ENCODE measurements at regions not wholly inside any gene's neighbourhood (a gene's known extent, or its start where the extent isn't known, plus 50 kb on each side); places are given as distances from the start of the nearest gene placed in this dataset.
A peak's percentile ranks its signal among the peaks of the same experiment; 100 is the strongest.

GRCh38 chr2:38171208-38171855 is 95.4 kb upstream of the CYP1B1 start:
- no peak for DNase-seq (ENCODE audit: low spot score)

- DNase-seq (ENCODE audit: low spot score): no peak
These were observed 94.8 kb upstream of the CYP1B1 start for GRCh38 chr2:38170733-38171132.

- DNase-seq (ENCODE audit: low spot score): no peak
These were observed 94.1 kb upstream of the CYP1B1 start for GRCh38 chr2:38170067-38170466.

GRCh38 chr2:38168710-38169480 is 92.9 kb upstream of the CYP1B1 start:
- DNase-seq (ENCODE audit: low spot score): no peak

GRCh38 chr2:38167968-38168350 is 92.0 kb upstream of the CYP1B1 start:
- no peak for DNase-seq (ENCODE audit: low spot score)

- DNase-seq (ENCODE audit: low spot score): no peak
These were observed 89.7 kb upstream of the CYP1B1 start for GRCh38 chr2:38165698-38166097.

- no peak for DNase-seq (ENCODE audit: low spot score)
These were observed 88.9 kb upstream of the CYP1B1 start for GRCh38 chr2:38164881-38165280.

GRCh38 chr2:38163579-38163978 is 87.6 kb upstream of the CYP1B1 start:
- DNase-seq (ENCODE audit: low spot score): no peak

- DNase-seq (ENCODE audit: low spot score): no peak
These were observed 87.1 kb upstream of the CYP1B1 start for GRCh38 chr2:38163006-38163405.

GRCh38 chr2:38160516-38160915 is 84.6 kb upstream of the CYP1B1 start:
- DNase-seq (ENCODE audit: low spot score): no peak

GRCh38 chr2:38159597-38159996 is 83.6 kb upstream of the CYP1B1 start:
- DNase-seq (ENCODE audit: low spot score): no peak

GRCh38 chr2:38159191-38159590 is 83.2 kb upstream of the CYP1B1 start:
- no peak for DNase-seq (ENCODE audit: low spot score)

GRCh38 chr2:38158378-38159118 is 82.6 kb upstream of the CYP1B1 start:
- DNase-seq (ENCODE audit: low spot score): no peak

- DNase-seq (ENCODE audit: low spot score): no peak
These were observed 80.5 kb upstream of the CYP1B1 start for GRCh38 chr2:38156436-38156835.

GRCh38 chr2:38155015-38155414 is 79.1 kb upstream of the CYP1B1 start:
- DNase-seq (ENCODE audit: low spot score): no peak

- no peak for DNase-seq (ENCODE audit: low spot score)
These were observed 78.4 kb upstream of the CYP1B1 start for GRCh38 chr2:38154395-38154794.

- no peak for DNase-seq (ENCODE audit: low spot score)
These were observed 77.7 kb upstream of the CYP1B1 start for GRCh38 chr2:38153476-38154135.

- DNase-seq (ENCODE audit: low spot score): no peak
These were observed 77.0 kb upstream of the CYP1B1 start for GRCh38 chr2:38152913-38153312.

- no peak for DNase-seq (ENCODE audit: low spot score)
These were observed 76.1 kb upstream of the CYP1B1 start for GRCh38 chr2:38152035-38152434.

- no peak for DNase-seq (ENCODE audit: low spot score)
These were observed 73.6 kb upstream of the CYP1B1 start for GRCh38 chr2:38149531-38149930.

GRCh38 chr2:38148501-38148900 is 72.5 kb upstream of the CYP1B1 start:
- peak; percentile 7 for DNase-seq (ENCODE audit: low spot score)

GRCh38 chr2:38147333-38148121 is 71.6 kb upstream of the CYP1B1 start:
- no peak for DNase-seq (ENCODE audit: low spot score)
